ENCODE measurements at regions not wholly inside any gene's neighbourhood (a gene's known extent, or its start where the extent isn't known, plus 50 kb on each side); places are given as distances from the start of the nearest gene placed in this dataset.

- Mint-ChIP-seq H3K27ac (no peak overlapping the region), H3K4me1 (no peaks in the 10 kb centered on the region), H3K4me3 (no peak overlapping the region), H3K27me3 (ENCODE audit: low read depth) (peaks cover 2% of the 10 kb centered on the region), H3K9me3 (no peaks in the 10 kb centered on the region), H3K36me3 (no peaks in the 10 kb centered on the region)
- TF ChIP-seq CTCF (IDR thresholded peaks at IDR 0.05; ENCODE audit: unreplicated experiment): no peak
- DNase-seq (ENCODE audit: low spot score in 2 of 2, unreplicated experiment in 2 of 2): no peak
Observed at GRCh38 chr16:61344791-61345190, 691.4 kb downstream of the CDH8 start.

GRCh38 chr16:61332461-61332860 lies 703.8 kb downstream of the CDH8 start:
- H3K36me3 Mint-ChIP-seq: no peaks in the 10 kb centered on the region

GRCh38 chr16:61324044-61324443 lies 712.2 kb downstream of the CDH8 start:
- no peak overlapping the region for H3K27ac Mint-ChIP-seq
- peaks cover 6% of the 10 kb centered on the region for H3K4me1 Mint-ChIP-seq
- H3K9me3 Mint-ChIP-seq: no peaks in the 10 kb centered on the region

More at GRCh38 chr16:61332461-61332860, 703.8 kb downstream of the CDH8 start:
- Mint-ChIP-seq H3K4me3 (no peak overlapping the region), H3K27ac (no peak overlapping the region), H3K27me3 (ENCODE audit: low read depth) (peaks cover 3% of the 10 kb centered on the region), H3K9me3 (no peaks in the 10 kb centered on the region), H3K4me1 (no peaks in the 10 kb centered on the region)
- TF ChIP-seq CTCF (IDR thresholded peaks at IDR 0.05; ENCODE audit: unreplicated experiment): no peak
- no peak for DNase-seq (ENCODE audit: low spot score in 2 of 2, unreplicated experiment in 2 of 2)

DNA sequence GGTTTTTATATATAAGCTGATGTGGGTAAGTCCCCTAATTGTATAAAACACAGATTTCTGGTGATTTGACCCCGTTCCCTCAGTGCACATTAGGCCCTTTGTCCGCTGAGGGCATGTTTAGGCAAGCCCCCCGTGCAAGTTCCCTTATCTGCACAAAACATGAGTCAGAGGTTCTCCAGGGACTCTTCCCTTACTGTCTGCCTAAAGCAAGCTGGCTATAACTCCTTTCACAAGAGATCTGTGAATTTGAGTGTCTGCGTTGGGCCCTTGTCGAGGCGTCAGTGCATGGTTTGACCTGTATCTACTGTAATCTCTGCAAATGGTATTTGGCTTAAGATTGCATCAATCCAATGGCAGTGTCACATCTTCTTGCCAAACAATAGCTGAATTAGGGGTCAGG lies 712.8 kb downstream of the CDH8 start:
- H3K9me3 Mint-ChIP-seq: peaks cover 2% of the 10 kb centered on the region
- H3K4me1 Mint-ChIP-seq: peaks cover 6% of the 10 kb centered on the region
- no peak for DNase-seq (ENCODE audit: low spot score in 2 of 2, unreplicated experiment in 2 of 2)
- TF ChIP-seq CTCF (IDR thresholded peaks at IDR 0.05; ENCODE audit: unreplicated experiment): no peak
- no peak overlapping the region for H3K27ac Mint-ChIP-seq
- no peaks in the 10 kb centered on the region for H3K27me3 Mint-ChIP-seq (ENCODE audit: low read depth)
- no peaks in the 10 kb centered on the region for H3K36me3 Mint-ChIP-seq
- H3K4me3 Mint-ChIP-seq: no peak overlapping the region

More at GRCh38 chr16:61324044-61324443, 712.2 kb downstream of the CDH8 start:
- Mint-ChIP-seq H3K4me3 (no peak overlapping the region), H3K27me3 (ENCODE audit: low read depth) (no peaks in the 10 kb centered on the region), H3K36me3 (no peaks in the 10 kb centered on the region)
- TF ChIP-seq CTCF (IDR thresholded peaks at IDR 0.05; ENCODE audit: unreplicated experiment): no peak
- no peak for DNase-seq (ENCODE audit: low spot score in 2 of 2, unreplicated experiment in 2 of 2)

DNA sequence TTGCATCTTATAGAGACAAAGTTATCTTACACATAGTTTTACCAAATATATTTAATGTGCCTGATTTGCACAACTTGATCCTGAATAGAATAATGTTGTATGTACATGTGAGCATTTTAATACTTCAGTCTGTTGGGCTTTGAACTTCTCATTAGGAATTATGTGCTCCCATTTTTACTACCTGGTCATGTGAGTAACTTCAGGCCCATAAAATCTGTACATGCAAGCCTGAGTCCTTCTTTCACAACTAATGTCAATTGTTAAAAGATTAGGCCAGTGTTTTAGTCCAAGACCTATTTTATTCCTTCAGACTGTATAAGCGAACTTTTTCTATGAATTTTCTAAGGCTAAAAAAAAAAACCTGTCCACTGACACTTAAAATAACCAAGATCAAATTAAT lies 715.4 kb downstream of the CDH8 start:
- peaks cover 6% of the 10 kb centered on the region for H3K4me1 Mint-ChIP-seq
- H3K36me3 Mint-ChIP-seq: no peaks in the 10 kb centered on the region
- DNase-seq (ENCODE audit: low spot score in 2 of 2, unreplicated experiment in 2 of 2): no peak
- H3K27me3 Mint-ChIP-seq (ENCODE audit: low read depth): no peaks in the 10 kb centered on the region
- TF ChIP-seq CTCF (IDR thresholded peaks at IDR 0.05; ENCODE audit: unreplicated experiment): no peak
- H3K9me3 Mint-ChIP-seq: peaks cover 15% of the 10 kb centered on the region
- no peak overlapping the region for H3K4me3 Mint-ChIP-seq
- no peak overlapping the region for H3K27ac Mint-ChIP-seq

DNA sequence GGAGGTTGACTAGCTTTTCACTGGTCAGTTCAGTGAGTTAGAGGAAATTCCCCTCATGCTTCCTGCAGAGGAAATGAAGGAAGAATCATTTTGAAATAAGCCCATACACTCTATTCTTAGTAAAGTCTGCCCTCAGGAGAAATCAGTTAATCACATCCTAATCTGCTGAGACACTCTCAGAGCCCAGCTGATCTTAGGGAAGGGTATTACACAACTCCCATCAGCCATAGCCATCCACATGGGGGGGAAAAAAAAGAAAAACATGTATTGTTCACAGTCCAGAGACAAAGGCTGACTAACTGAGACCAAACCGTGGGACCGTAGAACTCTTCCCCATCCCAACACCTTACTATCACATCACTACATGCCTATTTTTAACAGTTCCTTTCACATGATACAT lies 722.3 kb downstream of the CDH8 start:
- H3K36me3 Mint-ChIP-seq: peaks cover 4% of the 10 kb centered on the region
- H3K27me3 Mint-ChIP-seq (ENCODE audit: low read depth): no peaks in the 10 kb centered on the region
- no peak overlapping the region for H3K4me3 Mint-ChIP-seq
- peaks cover 32% of the 10 kb centered on the region for H3K9me3 Mint-ChIP-seq
- TF ChIP-seq CTCF (IDR thresholded peaks at IDR 0.05; ENCODE audit: unreplicated experiment): no peak
- H3K4me1 Mint-ChIP-seq: peaks cover 4% of the 10 kb centered on the region
- DNase-seq (ENCODE audit: low spot score in 2 of 2, unreplicated experiment in 2 of 2): no peak
- no peak overlapping the region for H3K27ac Mint-ChIP-seq
